Brain microvascular endothelial cell (primary cell): ENCODE measurements at regions not wholly inside any gene's neighbourhood (a gene's known extent, or its start where the extent isn't known, plus 50 kb on each side); places are given as distances from the start of the nearest gene placed in this dataset.
"Not testable (repeated sequence)": the region's sequence is repeated elsewhere in the genome, so short reads cannot be mapped to it uniquely, and the experiment has no call there.

Experiments used
- DNase-seq: peaks from one replicate; pipeline ENCODE4 v3.0.0-alpha.2; 2020
- H3K27ac ChIP-seq: fragments of 250-450 bp; sonication (Bioruptor Pico); 2 replicates; pipeline ENCODE4 v1.5.1; 2020; ENCODE audit warnings: mild to moderate bottlenecking, moderate library complexity
- H3K27me3 ChIP-seq: fragments of 250-450 bp; sonication (Bioruptor Pico); replicated peaks from 2 replicates; pipeline ENCODE4 v1.5.1; 2020; ENCODE audit warnings: mild to moderate bottlenecking
- H3K36me3 ChIP-seq: fragments of 250-450 bp; sonication (Bioruptor Pico); replicated peaks from 2 replicates; pipeline ENCODE4 v1.5.1; 2020; ENCODE audit warnings: mild to moderate bottlenecking
- H3K4me3 ChIP-seq: 2 replicates; pipeline ENCODE4 v1.5.1; 2011; ENCODE audit warnings: low read depth, mild to moderate bottlenecking, control low read depth, low read length, moderate library complexity
- CTCF ChIP-seq: IDR thresholded peaks from 2 replicates; pipeline ENCODE4 v1.5.1; 2011; ENCODE audit warnings: low read depth, mild to moderate bottlenecking, moderate library complexity, low read length, control low read depth, inconsistent platforms; ENCODE audit errors: missing control alignments
- in situ Hi-C: cut with HindIII; loops from 2 replicates; pipeline ENCODE4 v1.10.0; 2017; ENCODE audit warnings: low sequenced_read_pairs, low pct_ligation_motif_present

DNA sequence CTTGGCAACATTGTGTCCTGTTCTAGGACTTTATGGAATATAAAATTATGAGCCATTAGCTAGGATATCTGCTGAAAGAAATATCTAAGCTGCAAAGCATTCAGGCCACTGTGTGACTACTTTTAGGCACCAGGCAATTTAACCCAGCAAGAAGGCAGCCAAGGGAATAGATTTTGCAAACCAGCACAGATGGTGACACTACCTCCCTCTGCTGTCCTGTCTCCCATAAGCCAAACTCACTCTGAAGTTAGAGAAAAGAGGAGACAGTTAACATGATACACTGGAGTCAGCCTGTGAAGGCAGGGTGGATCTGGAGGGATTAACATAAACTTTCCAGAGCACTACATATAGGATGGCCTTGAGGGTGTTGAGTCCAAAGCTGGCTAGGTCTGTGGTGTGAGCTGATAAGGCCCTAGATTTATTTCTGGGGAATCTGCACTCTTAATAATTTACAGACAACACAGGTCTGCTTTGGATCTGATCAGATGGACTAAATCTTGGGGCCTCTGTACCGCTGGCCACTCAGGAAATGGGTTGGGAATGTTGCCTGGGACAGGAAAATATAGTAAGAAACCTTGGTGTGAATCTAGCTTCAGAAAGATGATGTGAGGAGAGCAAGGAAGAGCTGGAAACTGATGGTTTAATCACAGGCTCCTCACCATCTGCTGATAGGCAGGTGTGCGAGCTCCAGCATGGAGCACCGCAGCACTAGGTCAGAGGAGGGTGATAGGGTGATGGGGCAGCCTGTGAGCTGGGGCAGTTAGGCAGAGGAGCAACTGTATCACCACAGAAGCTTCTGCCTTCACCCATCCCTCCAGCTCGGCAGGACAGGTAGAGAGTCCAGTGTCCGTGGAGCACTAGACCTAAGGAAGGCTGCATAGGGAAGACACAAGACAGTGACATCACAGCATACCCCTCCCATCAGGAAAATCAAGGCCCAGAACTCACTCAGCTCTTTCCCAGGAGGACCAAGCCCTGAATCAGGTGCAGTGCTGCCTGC lies 229.9 kb upstream of the PRSS1 start:
- Histone ChIP-seq H3K4me3 (no peak overlapping the region), H3K27me3 (no peaks in the 10 kb centered on the region), H3K27ac (no peak overlapping the region), H3K36me3 (no peaks in the 10 kb centered on the region)
- in situ Hi-C loops, result no loop called here
- no peak for DNase-seq
- TF ChIP-seq CTCF, result peak; percentile 33

GRCh38 chr7:142516038-142516501 lies 233.2 kb upstream of the PRSS1 start:
- peak; percentile 90 for TF ChIP-seq CTCF
- in situ Hi-C loops, result no loop called here
- DNase-seq, result no peak
- no peak overlapping the region for H3K27ac ChIP-seq
- no peaks in the 10 kb centered on the region for H3K27me3 ChIP-seq
- no peaks in the 10 kb centered on the region for H3K36me3 ChIP-seq
- H3K4me3 ChIP-seq, result no peak overlapping the region

DNA sequence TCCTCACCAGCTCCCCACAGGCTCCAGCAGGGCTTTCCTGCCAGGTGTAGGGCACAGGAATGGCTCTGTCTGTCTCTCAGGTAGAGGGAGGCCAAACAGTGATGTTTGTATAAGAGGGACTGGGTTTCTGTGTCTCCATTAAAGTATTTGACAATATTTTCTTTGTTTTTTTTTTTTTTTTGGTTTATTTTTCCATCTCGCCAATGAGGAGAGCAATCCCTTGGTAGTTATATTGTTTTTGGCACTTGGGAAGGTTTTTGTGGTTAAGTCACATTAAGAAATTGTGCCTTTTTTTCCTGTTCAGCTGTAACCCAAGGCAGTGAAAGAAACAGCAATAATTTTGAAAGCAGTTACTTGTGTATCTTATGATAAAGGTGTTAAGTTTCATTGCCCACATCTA lies 234.6 kb upstream of the PRSS1 start:
- H3K4me3 ChIP-seq, H3K27ac ChIP-seq, in situ Hi-C loops, H3K36me3 ChIP-seq, DNase-seq, H3K27me3 ChIP-seq: not testable (repeated sequence)

DNA sequence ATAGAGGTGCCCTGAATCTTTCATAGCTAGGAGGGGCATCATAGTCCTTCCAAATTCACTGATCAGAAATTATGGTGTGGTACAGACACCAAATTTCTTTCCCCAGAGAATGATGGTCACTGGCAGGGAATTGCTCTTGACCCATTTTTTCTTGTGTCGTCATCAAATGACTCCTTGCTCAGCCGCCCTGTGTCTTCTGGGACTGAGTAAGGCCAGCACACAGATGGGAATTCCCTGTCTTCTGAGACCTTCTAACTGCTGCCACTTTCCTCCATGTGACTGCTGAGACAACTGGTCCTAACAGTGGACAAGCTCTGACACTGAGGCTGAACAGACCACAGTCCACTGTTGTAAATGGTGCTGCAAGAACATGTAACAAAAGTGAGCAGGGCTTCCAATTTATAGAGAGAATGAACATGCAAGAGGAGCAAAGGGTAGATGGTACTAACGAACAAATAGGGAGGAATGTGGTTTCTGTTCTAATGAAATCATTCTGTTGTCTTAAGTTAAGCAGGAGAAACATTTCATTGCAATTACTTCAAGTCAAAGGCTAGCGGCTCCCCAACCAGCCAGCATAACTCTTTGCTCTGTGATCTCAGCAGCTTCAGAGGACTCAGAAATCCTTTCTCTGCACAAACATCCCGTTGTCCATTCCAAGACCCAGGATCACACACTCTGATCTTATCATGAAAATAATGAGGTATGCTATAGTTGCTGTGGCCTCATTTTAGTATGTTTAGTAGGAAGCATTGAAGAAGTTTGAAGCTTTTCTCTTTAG lies 235.9 kb upstream of the PRSS1 start:
- in situ Hi-C loops, result no loop called here
- no peaks in the 10 kb centered on the region for H3K27me3 ChIP-seq
- H3K4me3 ChIP-seq, result no peak overlapping the region
- H3K36me3 ChIP-seq, result no peaks in the 10 kb centered on the region
- H3K27ac ChIP-seq, result no peak overlapping the region
- TF ChIP-seq CTCF, result no peak
- DNase-seq, result no peak

- Histone ChIP-seq H3K27ac (no peak overlapping the region), H3K36me3 (no peaks in the 10 kb centered on the region), H3K4me3 (no peak overlapping the region), H3K27me3 (no peaks in the 10 kb centered on the region)
- DNase-seq, result no peak
- TF ChIP-seq CTCF, result no peak
- in situ Hi-C loops, result no loop called here
These were observed 237.5 kb upstream of the PRSS1 start for GRCh38 chr7:142511801-142512200.

GRCh38 chr7:142511374-142511773 lies 237.9 kb upstream of the PRSS1 start:
- TF ChIP-seq CTCF, result no peak
- no peak for DNase-seq
- Histone ChIP-seq H3K27ac (no peak overlapping the region), H3K4me3 (no peak overlapping the region), H3K27me3 (no peaks in the 10 kb centered on the region), H3K36me3 (no peaks in the 10 kb centered on the region)
- in situ Hi-C loops, result no loop called here

- H3K27me3 ChIP-seq, H3K4me3 ChIP-seq, DNase-seq, in situ Hi-C loops, H3K36me3 ChIP-seq, H3K27ac ChIP-seq: not testable (repeated sequence)
These were observed 240.0 kb upstream of the PRSS1 start for GRCh38 chr7:142509235-142509634.
